GM12878 (cell line): ENCODE measurements at regions not wholly inside any gene's neighbourhood (a gene's known extent, or its start where the extent isn't known, plus 50 kb on each side); places are given as distances from the start of the nearest gene placed in this dataset.

Experiments
- ATAC-seq: fragments of 200-7000 bp; cut with Tn5 transposase; 3 replicates; pipeline ENCODE4 v1.9.1; 2020; ENCODE audit warnings: mild to moderate bottlenecking, moderate library complexity
- BruUV-seq: library from RNA; stranded (reverse); fragments of 400-500 nt; replicated peaks from 2 replicates; lab custom pipeline; 2021; lab: Mats Ljungman, UMichigan
- CTCF ChIA-PET: fragments of 300-600 bp; sonication (Branson Sonifier 250); formaldehyde crosslinking; extraction: SDS; loops from one replicate; lab custom pipeline; 2021; ENCODE audit warnings: inconsistent platforms; lab: Yijun Ruan, JAX
- POLR2A ChIA-PET: fragments of 350-600 bp; formaldehyde crosslinking; extraction: SDS; loops from one replicate; lab custom pipeline; 2021; ENCODE audit warnings: inconsistent platforms; lab: Charles Lee
- RAD21 ChIA-PET: fragments of 300-600 bp; sonication (Branson Sonifier 250); formaldehyde crosslinking; loops from one replicate; lab custom pipeline; 2023; ENCODE audit warnings: antibody characterized with exemption; ENCODE audit not compliant: unreplicated experiment; lab: Charles Lee
- SMC1A ChIA-PET: fragments of 300-600 bp; sonication (Branson Sonifier 250); formaldehyde crosslinking; loops from one replicate; lab custom pipeline; 2023; ENCODE audit not compliant: unreplicated experiment, uncharacterized antibody; lab: Charles Lee
- DNase-seq: peaks from one replicate; pipeline ENCODE4 v3.0.0-alpha.2; 2011; ENCODE audit warnings: low read depth, low spot score
- FAIRE-seq: peaks from 3 replicates; lab custom pipeline; 2011; peaks lifted over from hg19 to GRCh38; lab: Jason Lieb, UNC
- H2AFZ ChIP-seq: 2 replicates; pipeline ENCODE4 v1.6.0; 2011; ENCODE audit warnings: low read depth, low read length, control low read depth; ENCODE audit not compliant: control insufficient read depth
- H3K27ac ChIP-seq: 2 replicates; pipeline ENCODE4 v1.5.1; 2011; ENCODE audit warnings: control low read depth; ENCODE audit not compliant: control insufficient read depth, insufficient read depth
- H3K27me3 ChIP-seq, 2 experiments: replicated peaks in 1 of 2; 2 replicates each; pipeline versions ENCODE4 v1.6.0 to v1.6.1; 2011; ENCODE audit warnings: low read length in 1 of 2; ENCODE audit not compliant: control insufficient read depth in 2 of 2, insufficient read depth in 2 of 2
- H3K36me3 ChIP-seq, 2 experiments: 2 replicates each; pipeline ENCODE4 v1.5.1; 2011; ENCODE audit warnings: low read length in 1 of 2; ENCODE audit not compliant: control insufficient read depth in 2 of 2, insufficient read depth in 2 of 2
- H3K4me1 ChIP-seq: 2 replicates; pipeline ENCODE4 v1.6.1; 2011; ENCODE audit warnings: mild to moderate bottlenecking, low read length, moderate library complexity, mixed read lengths; ENCODE audit not compliant: control insufficient read depth, insufficient read depth
- H3K4me2 ChIP-seq: 2 replicates; pipeline ENCODE4 v1.6.0; 2011; ENCODE audit warnings: control low read depth; ENCODE audit not compliant: control insufficient read depth, insufficient read depth
- H3K4me3 ChIP-seq: fragments of 200-600 bp; sonication (generic); 2 replicates; pipeline ENCODE4 v1.5.1; 2016
- H3K79me2 ChIP-seq: 2 replicates; pipeline ENCODE4 v1.6.0; 2011; ENCODE audit warnings: low read length; ENCODE audit not compliant: control insufficient read depth, insufficient read depth
- H3K9ac ChIP-seq: 2 replicates; pipeline ENCODE4 v1.8.0; 2011; ENCODE audit warnings: low read length, control low read depth, mixed read lengths; ENCODE audit not compliant: control insufficient read depth, insufficient read depth
- H3K9me3 ChIP-seq: replicated peaks from 3 replicates; pipeline ENCODE4 v1.5.1; 2011; ENCODE audit warnings: mild to moderate bottlenecking, low read length; ENCODE audit not compliant: control insufficient read depth, insufficient read depth
- H4K20me1 ChIP-seq: 2 replicates; pipeline ENCODE4 v1.6.0; 2011; ENCODE audit not compliant: control insufficient read depth, insufficient read depth
- CHD1 ChIP-seq: IDR thresholded peaks from 2 replicates; pipeline ENCODE4 v1.6.1; 2012; ENCODE audit warnings: low read depth, low read length, improper control_type of control experiment
- CHD4 ChIP-seq: fragments of 200-600 bp; sonication (generic); IDR thresholded peaks from 2 replicates; pipeline ENCODE4 v1.6.1; 2016; ENCODE audit warnings: mild to moderate bottlenecking
- MXI1 ChIP-seq: fragments of 150-350 bp; IDR thresholded peaks from 2 replicates; pipeline ENCODE4 v1.6.1; 2011; ENCODE audit warnings: low read depth, mild to moderate bottlenecking, inconsistent platforms, low read length, improper control_type of control experiment
- SMAD1 ChIP-seq: fragments of 450-650 bp; IDR thresholded peaks from 2 replicates; pipeline ENCODE4 v1.6.1; 2018; ENCODE audit warnings: mild to moderate bottlenecking, low read depth; ENCODE audit not compliant: partially characterized antibody
- SMAD5 ChIP-seq: IDR thresholded peaks from 2 replicates; pipeline ENCODE4 v1.6.1; 2016; ENCODE audit warnings: antibody characterized with exemption, low read depth
- SMARCA5 ChIP-seq: fragments of 450-650 bp; IDR thresholded peaks from 2 replicates; pipeline ENCODE4 v1.6.1; 2017; ENCODE audit warnings: mild to moderate bottlenecking
- TCF12 ChIP-seq: IDR thresholded peaks from 2 replicates; pipeline ENCODE4 v1.6.1; 2011; ENCODE audit warnings: low read depth, mild to moderate bottlenecking, low read length
- YY1 ChIP-seq: IDR thresholded peaks from 2 replicates; pipeline ENCODE4 v1.6.1; 2011; ENCODE audit warnings: low read depth, mild to moderate bottlenecking, low read length
- ZNF24 ChIP-seq: fragments of 450-650 bp; IDR thresholded peaks from 2 replicates; pipeline ENCODE4 v1.6.1; 2017; ENCODE audit warnings: antibody characterized with exemption, mild to moderate bottlenecking
- ZNF274 ChIP-seq: IDR thresholded peaks from one replicate; pipeline ENCODE4 v1.8.0; 2011; ENCODE audit not compliant: insufficient read length, insufficient read depth
- ZNF384 ChIP-seq: IDR thresholded peaks from 2 replicates; pipeline ENCODE4 v1.6.1; 2012; ENCODE audit warnings: low read depth, mild to moderate bottlenecking, low read length, improper control_type of control experiment, borderline replicate concordance
- WGBS: methylation state at CpG from one replicate; pipeline ENCODE4 v1.1.6; 2016; ENCODE audit warnings: low lambda C conversion rate; ENCODE audit not compliant: insufficient replicate concordance, insufficient coverage; ENCODE audit errors: missing lambda C conversion rate; 5-methylcytosine and 5-hydroxymethylcytosine counted together
- in situ Hi-C: fragments of 300-500 bp; cut with MboI; formaldehyde crosslinking; loops from 9 replicates; pipeline ENCODE4 v1.14.3; 2018; ENCODE audit warnings: mixed read lengths
- intact Hi-C: fragments of 100-400 bp; cut with micrococcal nuclease; formaldehyde crosslinking; loops from one replicate; pipeline ENCODE4 v1.14.2; 2022; ENCODE audit not compliant: unreplicated experiment
- TF ChIP-seq, protein P1 (sequence below): fragments of 450-650 bp; IDR thresholded peaks from 2 replicates; pipeline ENCODE4 v1.6.1; 2018; ENCODE audit warnings: mild to moderate bottlenecking, low read depth, moderate library complexity; ENCODE audit not compliant: partially characterized antibody
- TF ChIP-seq, protein P2 (sequence below): IDR thresholded peaks from 2 replicates; pipeline ENCODE4 v1.6.1; 2011; ENCODE audit warnings: low read depth, mild to moderate bottlenecking, low read length, moderate library complexity, borderline replicate concordance; ENCODE audit errors: extremely low read depth
- TF ChIP-seq, protein P3 (sequence below): fragments of 450-650 bp; IDR thresholded peaks from 2 replicates; pipeline ENCODE4 v1.6.1; 2017; ENCODE audit warnings: antibody characterized with exemption, mild to moderate bottlenecking, moderate library complexity
- TF ChIP-seq, protein P4 (sequence below): IDR thresholded peaks from 2 replicates; pipeline ENCODE4 v1.6.1; 2012; ENCODE audit warnings: mild to moderate bottlenecking, low read depth, low read length

DNA sequence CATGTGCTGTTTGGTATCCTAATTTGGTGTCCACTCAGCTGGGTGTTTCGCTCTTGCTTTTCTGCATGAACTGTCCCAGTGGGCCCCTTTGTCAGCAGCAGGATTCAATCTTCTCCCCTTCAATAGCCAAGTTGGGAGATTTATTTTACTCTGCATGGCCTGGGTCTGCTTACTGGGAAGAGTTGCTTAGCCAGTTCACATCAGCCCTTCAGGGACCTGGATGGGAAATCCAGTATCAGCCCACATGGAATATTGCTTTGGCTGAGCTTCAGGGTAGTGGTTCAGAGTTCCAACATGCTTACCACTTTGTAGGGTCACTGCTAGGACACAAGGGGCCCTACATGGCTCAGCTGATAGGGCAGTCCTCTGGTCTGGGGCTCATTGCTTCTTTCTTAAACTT is 93.0 kb upstream of the BOC start:
- ChIA-PET SMC1A (no interaction called here), POLR2A (no interaction called here), CTCF (no interaction called here), RAD21 (no interaction called here)
- Histone ChIP-seq H3K4me2 (no peak overlapping the region), H3K79me2 (no peaks in the 10 kb centered on the region), H2AFZ (no peak overlapping the region), H3K4me1 (no peaks in the 10 kb centered on the region), H3K27ac (no peak overlapping the region), H3K27me3 (no peaks in the 10 kb centered on the region), H3K9me3 (no peaks in the 10 kb centered on the region), H3K36me3 (no peaks in the 10 kb centered on the region), H3K9ac (no peak overlapping the region), H4K20me1 (no peaks in the 10 kb centered on the region), H3K4me3 (no peak overlapping the region)
- no peak for FAIRE-seq
- intact Hi-C loops = no loop called here
- no peak for ATAC-seq
- TF ChIP-seq, protein P1, sequence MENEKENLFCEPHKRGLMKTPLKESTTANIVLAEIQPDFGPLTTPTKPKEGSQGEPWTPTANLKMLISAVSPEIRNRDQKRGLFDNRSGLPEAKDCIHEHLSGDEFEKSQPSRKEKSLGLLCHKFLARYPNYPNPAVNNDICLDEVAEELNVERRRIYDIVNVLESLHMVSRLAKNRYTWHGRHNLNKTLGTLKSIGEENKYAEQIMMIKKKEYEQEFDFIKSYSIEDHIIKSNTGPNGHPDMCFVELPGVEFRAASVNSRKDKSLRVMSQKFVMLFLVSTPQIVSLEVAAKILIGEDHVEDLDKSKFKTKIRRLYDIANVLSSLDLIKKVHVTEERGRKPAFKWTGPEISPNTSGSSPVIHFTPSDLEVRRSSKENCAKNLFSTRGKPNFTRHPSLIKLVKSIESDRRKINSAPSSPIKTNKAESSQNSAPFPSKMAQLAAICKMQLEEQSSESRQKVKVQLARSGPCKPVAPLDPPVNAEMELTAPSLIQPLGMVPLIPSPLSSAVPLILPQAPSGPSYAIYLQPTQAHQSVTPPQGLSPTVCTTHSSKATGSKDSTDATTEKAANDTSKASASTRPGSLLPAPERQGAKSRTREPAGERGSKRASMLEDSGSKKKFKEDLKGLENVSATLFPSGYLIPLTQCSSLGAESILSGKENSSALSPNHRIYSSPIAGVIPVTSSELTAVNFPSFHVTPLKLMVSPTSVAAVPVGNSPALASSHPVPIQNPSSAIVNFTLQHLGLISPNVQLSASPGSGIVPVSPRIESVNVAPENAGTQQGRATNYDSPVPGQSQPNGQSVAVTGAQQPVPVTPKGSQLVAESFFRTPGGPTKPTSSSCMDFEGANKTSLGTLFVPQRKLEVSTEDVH = no peak
- no peak for TF ChIP-seq CHD4
- TF ChIP-seq ZNF274 = no peak
- no peak for TF ChIP-seq TCF12
- TF ChIP-seq ZNF384 = no peak
- TF ChIP-seq, protein P2, sequence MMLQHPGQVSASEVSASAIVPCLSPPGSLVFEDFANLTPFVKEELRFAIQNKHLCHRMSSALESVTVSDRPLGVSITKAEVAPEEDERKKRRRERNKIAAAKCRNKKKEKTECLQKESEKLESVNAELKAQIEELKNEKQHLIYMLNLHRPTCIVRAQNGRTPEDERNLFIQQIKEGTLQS = no peak
- TF ChIP-seq, protein P3, sequence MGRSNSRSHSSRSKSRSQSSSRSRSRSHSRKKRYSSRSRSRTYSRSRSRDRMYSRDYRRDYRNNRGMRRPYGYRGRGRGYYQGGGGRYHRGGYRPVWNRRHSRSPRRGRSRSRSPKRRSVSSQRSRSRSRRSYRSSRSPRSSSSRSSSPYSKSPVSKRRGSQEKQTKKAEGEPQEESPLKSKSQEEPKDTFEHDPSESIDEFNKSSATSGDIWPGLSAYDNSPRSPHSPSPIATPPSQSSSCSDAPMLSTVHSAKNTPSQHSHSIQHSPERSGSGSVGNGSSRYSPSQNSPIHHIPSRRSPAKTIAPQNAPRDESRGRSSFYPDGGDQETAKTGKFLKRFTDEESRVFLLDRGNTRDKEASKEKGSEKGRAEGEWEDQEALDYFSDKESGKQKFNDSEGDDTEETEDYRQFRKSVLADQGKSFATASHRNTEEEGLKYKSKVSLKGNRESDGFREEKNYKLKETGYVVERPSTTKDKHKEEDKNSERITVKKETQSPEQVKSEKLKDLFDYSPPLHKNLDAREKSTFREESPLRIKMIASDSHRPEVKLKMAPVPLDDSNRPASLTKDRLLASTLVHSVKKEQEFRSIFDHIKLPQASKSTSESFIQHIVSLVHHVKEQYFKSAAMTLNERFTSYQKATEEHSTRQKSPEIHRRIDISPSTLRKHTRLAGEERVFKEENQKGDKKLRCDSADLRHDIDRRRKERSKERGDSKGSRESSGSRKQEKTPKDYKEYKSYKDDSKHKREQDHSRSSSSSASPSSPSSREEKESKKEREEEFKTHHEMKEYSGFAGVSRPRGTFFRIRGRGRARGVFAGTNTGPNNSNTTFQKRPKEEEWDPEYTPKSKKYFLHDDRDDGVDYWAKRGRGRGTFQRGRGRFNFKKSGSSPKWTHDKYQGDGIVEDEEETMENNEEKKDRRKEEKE = no peak
- no peak for TF ChIP-seq ZNF24
- no peak for TF ChIP-seq SMAD5
- TF ChIP-seq, protein P4, sequence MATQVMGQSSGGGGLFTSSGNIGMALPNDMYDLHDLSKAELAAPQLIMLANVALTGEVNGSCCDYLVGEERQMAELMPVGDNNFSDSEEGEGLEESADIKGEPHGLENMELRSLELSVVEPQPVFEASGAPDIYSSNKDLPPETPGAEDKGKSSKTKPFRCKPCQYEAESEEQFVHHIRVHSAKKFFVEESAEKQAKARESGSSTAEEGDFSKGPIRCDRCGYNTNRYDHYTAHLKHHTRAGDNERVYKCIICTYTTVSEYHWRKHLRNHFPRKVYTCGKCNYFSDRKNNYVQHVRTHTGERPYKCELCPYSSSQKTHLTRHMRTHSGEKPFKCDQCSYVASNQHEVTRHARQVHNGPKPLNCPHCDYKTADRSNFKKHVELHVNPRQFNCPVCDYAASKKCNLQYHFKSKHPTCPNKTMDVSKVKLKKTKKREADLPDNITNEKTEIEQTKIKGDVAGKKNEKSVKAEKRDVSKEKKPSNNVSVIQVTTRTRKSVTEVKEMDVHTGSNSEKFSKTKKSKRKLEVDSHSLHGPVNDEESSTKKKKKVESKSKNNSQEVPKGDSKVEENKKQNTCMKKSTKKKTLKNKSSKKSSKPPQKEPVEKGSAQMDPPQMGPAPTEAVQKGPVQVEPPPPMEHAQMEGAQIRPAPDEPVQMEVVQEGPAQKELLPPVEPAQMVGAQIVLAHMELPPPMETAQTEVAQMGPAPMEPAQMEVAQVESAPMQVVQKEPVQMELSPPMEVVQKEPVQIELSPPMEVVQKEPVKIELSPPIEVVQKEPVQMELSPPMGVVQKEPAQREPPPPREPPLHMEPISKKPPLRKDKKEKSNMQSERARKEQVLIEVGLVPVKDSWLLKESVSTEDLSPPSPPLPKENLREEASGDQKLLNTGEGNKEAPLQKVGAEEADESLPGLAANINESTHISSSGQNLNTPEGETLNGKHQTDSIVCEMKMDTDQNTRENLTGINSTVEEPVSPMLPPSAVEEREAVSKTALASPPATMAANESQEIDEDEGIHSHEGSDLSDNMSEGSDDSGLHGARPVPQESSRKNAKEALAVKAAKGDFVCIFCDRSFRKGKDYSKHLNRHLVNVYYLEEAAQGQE = no peak
- no peak for TF ChIP-seq SMARCA5
- no peak for TF ChIP-seq SMAD1
- TF ChIP-seq MXI1 = no peak
- TF ChIP-seq CHD1 = no peak
- TF ChIP-seq YY1 = no peak
- in situ Hi-C loops = no loop called here
- no peak for DNase-seq
- BruUV-seq = no TSS peak
- 44% methylated on average over 1 of the region's 1 CpG for WGBS
